Stimulated activated CD4-positive, alpha-beta T cell treated with anti-CD3 and anti-CD28 coated beads, Interleukin-2, amount 100 ng/mL, for 48 hours (primary cell): ENCODE measurements at regions not wholly inside any gene's neighbourhood (a gene's known extent, or its start where the extent isn't known, plus 50 kb on each side); places are given as distances from the start of the nearest gene placed in this dataset.
"Not testable (repeated sequence)": the region's sequence is repeated elsewhere in the genome, so short reads cannot be mapped to it uniquely, and the experiment has no call there.

Experiments
- DNase-seq, 2 donors: peaks; one replicate each; pipeline ENCODE4 v3.0.0-alpha.2; 2020

GRCh38 chr3:31188112-31188511, 293.7 kb upstream of the GADL1 start:
- no peak for DNase-seq

- DNase-seq = no peak
These were observed 294.9 kb upstream of the GADL1 start for GRCh38 chr3:31189330-31189729.

- no peak for DNase-seq
These were observed 295.5 kb upstream of the GADL1 start for GRCh38 chr3:31189971-31190370.

- DNase-seq = no peak
These were observed 296.9 kb upstream of the GADL1 start for GRCh38 chr3:31191354-31191753.

- no peak for DNase-seq
These were observed 299.0 kb upstream of the GADL1 start for GRCh38 chr3:31193429-31193828.

- no peak for DNase-seq
These were observed 299.4 kb upstream of the GADL1 start for GRCh38 chr3:31193871-31194270.

GRCh38 chr3:31196261-31196660, 301.8 kb upstream of the GADL1 start:
- no peak for DNase-seq

GRCh38 chr3:31196881-31197364, 302.5 kb upstream of the GADL1 start:
- no peak for DNase-seq

GRCh38 chr3:31197941-31198340, 303.5 kb upstream of the GADL1 start:
- no peak for DNase-seq

- DNase-seq = no peak
These were observed 304.4 kb upstream of the GADL1 start for GRCh38 chr3:31198890-31199289.

GRCh38 chr3:31203960-31204795, 309.7 kb upstream of the GADL1 start:
- DNase-seq = no peak

GRCh38 chr3:31204796-31205056, 310.3 kb upstream of the GADL1 start:
- DNase-seq = not testable (repeated sequence)

- DNase-seq = no peak
These were observed 315.7 kb upstream of the GADL1 start for GRCh38 chr3:31210068-31210645.

- no peak for DNase-seq
These were observed 318.7 kb upstream of the STT3B start for GRCh38 chr3:31213869-31214486.

GRCh38 chr3:31218082-31218481, 314.6 kb upstream of the STT3B start:
- DNase-seq = no peak

GRCh38 chr3:31219131-31219843, 313.4 kb upstream of the STT3B start:
- no peak for DNase-seq

GRCh38 chr3:31220431-31220830, 312.3 kb upstream of the STT3B start:
- DNase-seq = no peak

- DNase-seq = no peak
These were observed 309.4 kb upstream of the STT3B start for GRCh38 chr3:31223278-31223677.

GRCh38 chr3:31224936-31225335, 307.8 kb upstream of the STT3B start:
- DNase-seq = no peak

- no peak for DNase-seq
These were observed 306.8 kb upstream of the STT3B start for GRCh38 chr3:31225923-31226322.

- no peak for DNase-seq
These were observed 306.4 kb upstream of the STT3B start for GRCh38 chr3:31226346-31226745.

- no peak for DNase-seq
These were observed 305.6 kb upstream of the STT3B start for GRCh38 chr3:31227131-31227562.

- DNase-seq = no peak
These were observed 302.1 kb upstream of the STT3B start for GRCh38 chr3:31230425-31231223.
